ENCODE measurements at regions not wholly inside any gene's neighbourhood (a gene's known extent, or its start where the extent isn't known, plus 50 kb on each side); places are given as distances from the start of the nearest gene placed in this dataset.

DNA sequence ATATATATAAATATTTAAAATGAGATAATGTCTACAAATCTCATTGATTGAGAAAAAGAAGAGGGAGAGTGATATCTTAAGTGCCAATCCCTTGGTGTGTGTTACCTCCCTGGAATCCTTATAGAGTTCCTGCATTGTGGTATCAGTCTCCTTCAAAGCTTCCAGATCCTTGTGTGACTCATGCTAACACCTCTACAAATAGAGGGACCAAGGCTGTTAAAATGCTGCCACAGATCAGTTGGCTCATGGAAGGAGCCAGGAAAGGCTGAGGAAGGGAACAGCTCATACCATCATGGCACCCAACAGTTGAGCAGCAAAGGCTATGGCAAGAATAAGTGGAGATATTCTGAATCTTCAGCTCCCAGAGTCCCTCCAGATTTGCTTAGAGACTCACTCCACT is 163.6 kb upstream of the ISX start:
- no peak for DNase-seq (ENCODE audit: extremely low spot score)
- POLR2A ChIA-PET: no interaction called here
- CTCF ChIA-PET: interaction anchor here (3.5 kb wide), 1 partner anchor 10 kb away, joined by 8 read pairs; no protein-coding TSS in a partner anchor

DNA sequence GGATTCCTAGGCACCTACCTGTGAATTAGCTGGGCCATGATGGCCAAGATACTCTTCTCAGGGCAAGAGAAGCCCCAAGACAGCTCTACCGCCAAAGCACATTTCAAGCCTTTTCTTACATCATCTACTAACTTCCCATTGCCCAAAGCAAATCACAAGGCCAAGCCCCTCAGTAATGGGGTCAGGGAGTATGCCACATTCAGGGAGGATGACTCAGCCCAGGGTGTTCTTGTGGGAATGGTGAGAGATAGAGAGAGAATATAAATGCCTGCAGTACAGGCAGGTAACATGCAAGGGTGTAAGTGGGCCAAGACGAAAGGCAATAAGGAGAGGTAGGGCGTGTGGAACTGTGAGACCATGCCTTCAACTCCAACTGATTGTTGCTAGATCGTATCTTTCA is 162.5 kb upstream of the ISX start:
- DNase-seq (ENCODE audit: extremely low spot score): no peak
- ChIA-PET POLR2A (no interaction called here), CTCF (interaction anchor here (0.9 to 1.2 kb wide), 2 partner anchors 10 to 18 kb away, joined by 3 read pairs; no protein-coding TSS in a partner anchor)
- TF ChIP-seq, protein P1, sequence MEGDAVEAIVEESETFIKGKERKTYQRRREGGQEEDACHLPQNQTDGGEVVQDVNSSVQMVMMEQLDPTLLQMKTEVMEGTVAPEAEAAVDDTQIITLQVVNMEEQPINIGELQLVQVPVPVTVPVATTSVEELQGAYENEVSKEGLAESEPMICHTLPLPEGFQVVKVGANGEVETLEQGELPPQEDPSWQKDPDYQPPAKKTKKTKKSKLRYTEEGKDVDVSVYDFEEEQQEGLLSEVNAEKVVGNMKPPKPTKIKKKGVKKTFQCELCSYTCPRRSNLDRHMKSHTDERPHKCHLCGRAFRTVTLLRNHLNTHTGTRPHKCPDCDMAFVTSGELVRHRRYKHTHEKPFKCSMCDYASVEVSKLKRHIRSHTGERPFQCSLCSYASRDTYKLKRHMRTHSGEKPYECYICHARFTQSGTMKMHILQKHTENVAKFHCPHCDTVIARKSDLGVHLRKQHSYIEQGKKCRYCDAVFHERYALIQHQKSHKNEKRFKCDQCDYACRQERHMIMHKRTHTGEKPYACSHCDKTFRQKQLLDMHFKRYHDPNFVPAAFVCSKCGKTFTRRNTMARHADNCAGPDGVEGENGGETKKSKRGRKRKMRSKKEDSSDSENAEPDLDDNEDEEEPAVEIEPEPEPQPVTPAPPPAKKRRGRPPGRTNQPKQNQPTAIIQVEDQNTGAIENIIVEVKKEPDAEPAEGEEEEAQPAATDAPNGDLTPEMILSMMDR (IDR thresholded peaks at IDR 0.05; ENCODE audit: control extremely low read depth, extremely low read depth, low read depth, missing control alignments): no peak

More for the DNA sequence above, 163.6 kb upstream of the ISX start:
- TF ChIP-seq, protein P1 (IDR thresholded peaks at IDR 0.05; ENCODE audit: control extremely low read depth, extremely low read depth, low read depth, missing control alignments): no peak

DNA sequence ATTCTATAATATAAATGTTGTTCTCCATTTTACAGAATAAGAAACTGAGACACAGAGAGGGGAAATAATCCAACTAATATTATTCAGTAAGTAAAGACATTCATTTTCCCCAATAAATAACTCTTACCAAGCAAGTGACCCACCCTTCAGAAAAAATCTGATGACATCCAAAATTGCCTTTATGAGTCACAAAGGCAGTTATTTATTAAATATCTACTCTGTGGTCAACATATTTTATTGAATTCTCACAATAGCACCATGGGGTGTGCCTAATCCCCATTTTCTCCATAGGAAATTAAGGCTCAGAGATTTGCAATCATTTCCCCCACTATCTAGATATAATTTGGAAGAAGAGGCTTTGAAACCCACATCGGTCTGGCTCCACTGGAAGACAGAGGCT is 161.5 kb upstream of the ISX start:
- TF ChIP-seq, protein P1 (IDR thresholded peaks at IDR 0.05; ENCODE audit: control extremely low read depth, extremely low read depth, low read depth, missing control alignments): no peak
- ChIA-PET CTCF (interaction anchor here (1.2 to 1.6 kb wide), 4 partner anchors 11 to 33 kb away, joined by 3 to 5 read pairs (median 3); no protein-coding TSS in a partner anchor), POLR2A (no interaction called here)
- no peak for DNase-seq (ENCODE audit: extremely low spot score)

DNA sequence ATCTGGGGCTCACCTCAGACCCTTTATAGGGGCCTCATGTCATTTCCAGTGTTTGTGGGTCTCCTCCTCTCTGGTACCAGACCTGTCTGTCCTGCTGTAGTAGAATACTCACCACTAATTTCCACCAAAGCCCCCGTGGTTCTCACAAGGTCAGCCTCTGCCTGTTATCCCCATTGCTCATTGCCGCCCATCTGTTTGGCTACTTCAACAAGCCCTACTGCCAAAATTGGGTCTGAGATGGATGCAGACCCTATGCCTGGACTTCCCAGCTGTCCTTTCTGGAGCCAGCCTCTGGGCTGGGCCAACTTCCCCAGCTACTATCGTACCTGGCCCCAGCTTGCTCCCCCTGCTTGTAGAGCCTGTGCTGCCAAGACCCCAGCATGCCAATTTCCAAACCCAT is 152.1 kb upstream of the ISX start:
- no peak for DNase-seq (ENCODE audit: extremely low spot score)
- CTCF ChIA-PET: interaction anchor here (1.3 kb wide), 1 partner anchor 10 kb away, joined by 3 read pairs; no protein-coding TSS in a partner anchor

DNA sequence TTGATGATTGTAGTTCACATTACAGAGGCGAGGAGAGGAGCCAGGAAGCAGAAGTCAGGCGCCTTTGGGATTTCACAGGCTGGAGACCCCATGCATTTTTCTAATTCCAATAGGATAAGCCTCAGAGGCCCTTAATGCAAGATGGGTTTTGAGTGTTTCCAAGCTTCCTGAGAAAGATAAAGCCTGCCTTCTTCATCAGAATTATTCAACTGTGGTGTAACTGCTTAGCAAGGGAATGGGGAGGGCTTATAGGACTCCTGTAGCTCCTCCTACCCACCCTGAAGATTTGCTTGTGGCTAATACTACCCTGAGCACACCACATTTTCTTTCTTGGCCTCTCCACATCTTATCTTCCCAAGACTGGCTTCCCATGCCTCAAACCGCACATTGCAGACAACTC is 151.1 kb upstream of the ISX start:
- TF ChIP-seq, protein P1 (IDR thresholded peaks at IDR 0.05; ENCODE audit: control extremely low read depth, extremely low read depth, low read depth, missing control alignments): no peak
- ChIA-PET POLR2A (no interaction called here), CTCF (interaction anchor here (1.6 to 2.0 kb wide), 2 partner anchors 10 to 52 kb away, joined by 4 to 5 read pairs; no protein-coding TSS in a partner anchor)
- DNase-seq (ENCODE audit: extremely low spot score): no peak

More for the DNA sequence above, 152.1 kb upstream of the ISX start:
- POLR2A ChIA-PET: no interaction called here
- TF ChIP-seq, protein P1 (IDR thresholded peaks at IDR 0.05; ENCODE audit: control extremely low read depth, extremely low read depth, low read depth, missing control alignments): no peak

DNA sequence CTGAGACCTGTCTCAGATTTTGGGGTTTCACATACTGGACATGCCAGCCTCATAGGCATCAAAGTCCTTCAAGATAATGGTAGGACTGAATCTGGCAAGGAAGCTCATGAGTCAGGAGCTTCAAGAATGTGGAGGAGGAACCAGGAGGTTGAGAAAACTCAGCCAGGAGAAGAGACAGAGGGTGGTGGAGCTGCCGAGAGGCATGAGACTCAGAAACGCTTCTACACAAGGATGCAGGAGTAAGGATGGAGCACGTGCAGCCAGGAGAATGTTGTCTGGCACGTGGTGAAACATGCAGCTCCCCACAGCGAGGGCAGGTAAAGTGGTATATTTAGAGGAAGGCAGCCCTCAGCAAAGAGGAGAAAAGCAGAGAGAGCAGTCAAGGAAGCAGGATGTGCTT is 148.7 kb upstream of the ISX start:
- TF ChIP-seq, protein P1 (IDR thresholded peaks at IDR 0.05; ENCODE audit: control extremely low read depth, extremely low read depth, low read depth, missing control alignments): no peak
- ChIA-PET POLR2A (no interaction called here), CTCF (interaction anchor here (1.0 kb wide), 1 partner anchor 8 kb away, joined by 3 read pairs; no protein-coding TSS in a partner anchor)
- no peak for DNase-seq (ENCODE audit: extremely low spot score)
